Stomach (tissue), 8 donors: ENCODE measurements at regions not wholly inside any gene's neighbourhood (a gene's known extent, or its start where the extent isn't known, plus 50 kb on each side); places are given as distances from the start of the nearest gene placed in this dataset.
"Not testable (repeated sequence)": the region's sequence is repeated elsewhere in the genome, so short reads cannot be mapped to it uniquely, and the experiment has no call there.

ENCODE experiments used
- DNase-seq, 2 donors: peaks; one replicate each; pipeline versions ENCODE4 v3.0.0 to v3.0.0-alpha.2; 2013 to 2019
- H3K27ac ChIP-seq, 5 donors: fragments of 200-600 bp in 4 of 5; sonication (generic) in 4 of 5; one replicate each; pipeline ENCODE4 v1.5.1; 2013 to 2019; ENCODE audit warnings: mild to moderate bottlenecking in 1 of 5, moderate library complexity in 1 of 5
- H3K27me3 ChIP-seq, 3 donors: fragments of 200-600 bp; sonication (generic); one replicate each; pipeline ENCODE4 v1.5.1; 2017 to 2019; ENCODE audit warnings: mixed run types in 1 of 3
- H3K36me3 ChIP-seq, 4 donors: fragments of 200-600 bp; sonication (generic); 1 replicate in 3 of 4; 2 replicates in 1 of 4; pipeline ENCODE4 v1.5.1; 2016 to 2019
- H3K4me1 ChIP-seq, 4 donors: fragments of 200-600 bp; sonication (generic); one replicate each; pipeline ENCODE4 v1.5.1; 2016 to 2019
- H3K4me3 ChIP-seq, 4 donors: fragments of 200-600 bp; sonication (generic) in 3 of 4; one replicate each; pipeline ENCODE4 v1.5.1; 2016 to 2019; ENCODE audit warnings: mild to moderate bottlenecking in 1 of 4
- H3K9me3 ChIP-seq, 4 donors: fragments of 200-600 bp; sonication (generic); one replicate each; pipeline ENCODE4 v1.5.1; 2016 to 2019
- CTCF ChIP-seq, 7 experiments: fragments of 450-650 bp in 4 of 7; fragments of 200-600 bp in 3 of 7; sonication (generic) in 3 of 7; IDR thresholded peaks; one replicate each; pipeline ENCODE4 v1.5.1; 2016 to 2019; ENCODE audit warnings: antibody characterized with exemption in 7 of 7, control low read depth in 2 of 7, mild to moderate bottlenecking in 1 of 7
- EP300 ChIP-seq: sonication (generic); formaldehyde crosslinking; IDR thresholded peaks from one replicate; pipeline ENCODE4 v1.6.1; 2017; ENCODE audit warnings: antibody characterized with exemption
- POLR2A ChIP-seq, 4 donors: fragments of 450-650 bp; IDR thresholded peaks; one replicate each; pipeline ENCODE4 v1.6.1; 2016; ENCODE audit warnings: antibody characterized with exemption in 4 of 4, control low read depth in 2 of 4, mild to moderate bottlenecking in 1 of 4, moderate library complexity in 1 of 4
- POLR2AphosphoS5 ChIP-seq, 3 donors: sonication (generic); formaldehyde crosslinking; IDR thresholded peaks; one replicate each; pipeline ENCODE4 v1.6.1; 2016; ENCODE audit warnings: antibody characterized with exemption in 3 of 3
- WGBS, 5 donors: extraction: QIAGEN DNeasy Blood & Tissue Kit in 3 of 5; methylation state at CpG; one replicate each; pipeline versions ENCODE4 v1.1.5 to v1.1.7; 2013 to 2018; 5-methylcytosine and 5-hydroxymethylcytosine counted together
- intact Hi-C: fragments of 100-400 bp; cut with DNase I; formaldehyde crosslinking; loops from one replicate; pipeline ENCODE4 v1.15.1; 2023; ENCODE audit warnings: low total_unique reads
- donor health status: healthy with polysubstance abuse.
- donor health status: Bipolar disorder and iron deficiency.
- donor health status: healthy.

DNA sequence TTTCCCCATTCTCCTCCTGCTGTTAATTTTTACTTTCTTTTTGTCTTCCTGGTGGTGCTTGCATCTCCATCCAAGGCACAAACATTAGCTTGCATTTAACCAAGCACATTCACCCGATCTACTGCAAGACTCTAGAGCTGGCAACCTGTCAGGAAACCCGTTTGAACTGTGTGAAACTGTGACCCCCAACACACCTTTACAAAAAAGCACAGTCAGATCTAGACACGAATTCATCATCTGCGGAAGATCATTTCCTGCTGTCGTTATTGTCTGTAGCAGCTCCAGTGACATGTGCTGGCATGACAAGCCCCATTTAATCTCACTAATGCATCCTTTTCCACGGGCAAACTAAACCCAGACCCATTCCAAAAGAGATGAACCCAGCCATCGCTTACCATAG is 340.5 kb downstream of the VRK1 start:
- no peak overlapping the region for H3K4me3 ChIP-seq
- H3K36me3 ChIP-seq = no peaks in the 10 kb centered on the region
- no peaks in the 10 kb centered on the region for H3K9me3 ChIP-seq
- H3K27me3 ChIP-seq = peaks cover 0 to 4% (median 0%) of the 10 kb centered on the region in 3 donors
- WGBS, 5 donors = 66 to 70% (median 68%) methylated on average over 7 of the region's 7 CpGs
- intact Hi-C loops = no loop called here
- DNase-seq = no peak
- no peak for TF ChIP-seq CTCF (IDR thresholded peaks at IDR 0.05)
- TF ChIP-seq POLR2A (IDR thresholded peaks at IDR 0.05) = no peak
- no peak for TF ChIP-seq EP300
- TF ChIP-seq POLR2AphosphoS5 (IDR thresholded peaks at IDR 0.05) = no peak
- H3K4me1 ChIP-seq = no peaks in the 10 kb centered on the region
- no peak overlapping the region for H3K27ac ChIP-seq

GRCh38 chr14:97138801-97139200 is 341.6 kb downstream of the VRK1 start:
- H3K9me3 ChIP-seq = no peaks in the 10 kb centered on the region
- no peak overlapping the region for H3K27ac ChIP-seq
- no peak overlapping the region for H3K4me3 ChIP-seq
- DNase-seq = no peak
- intact Hi-C loops = no loop called here
- 64 to 83% (median 76%) methylated on average over 4 of the region's 4 CpGs for WGBS, 5 donors
- no peaks in the 10 kb centered on the region for H3K4me1 ChIP-seq
- H3K27me3 ChIP-seq = peaks cover 0 to 4% (median 0%) of the 10 kb centered on the region in 3 donors
- no peak for TF ChIP-seq POLR2AphosphoS5 (IDR thresholded peaks at IDR 0.05)
- TF ChIP-seq POLR2A (IDR thresholded peaks at IDR 0.05) = no peak
- no peak for TF ChIP-seq CTCF (IDR thresholded peaks at IDR 0.05)
- no peak for TF ChIP-seq EP300
- H3K36me3 ChIP-seq = no peaks in the 10 kb centered on the region

DNA sequence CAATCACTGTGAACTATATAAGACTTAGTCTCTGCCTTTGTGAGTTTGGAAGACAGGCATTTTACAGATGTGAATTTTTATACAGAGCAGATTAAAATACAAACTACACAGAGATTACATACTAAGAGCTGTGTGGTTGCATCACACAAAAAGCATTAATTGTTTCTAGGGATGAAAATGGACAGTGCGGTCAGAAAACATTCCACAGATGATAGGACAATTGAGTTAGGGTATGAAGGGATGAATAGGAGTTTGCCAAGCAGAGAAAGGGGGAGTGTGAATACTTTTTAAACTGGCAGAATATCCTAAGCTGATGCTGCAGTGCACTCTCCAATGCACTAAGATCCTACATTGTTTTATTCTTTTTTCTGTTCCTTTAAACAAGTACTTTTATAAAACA is 345.8 kb downstream of the VRK1 start:
- peaks cover 0 to 11% (median 0%) of the 10 kb centered on the region in 3 donors for H3K27me3 ChIP-seq
- WGBS, 5 donors = 94 to 97% (median 96%) methylated on average over 1 of the region's 1 CpG
- H3K27ac ChIP-seq = no peak overlapping the region

GRCh38 chr14:97143456-97143855 is 346.3 kb downstream of the VRK1 start:
- no peak for DNase-seq
- no peak overlapping the region for H3K27ac ChIP-seq
- intact Hi-C loops = no loop called here
- no peak overlapping the region for H3K4me3 ChIP-seq
- no peaks in the 10 kb centered on the region for H3K9me3 ChIP-seq
- no peaks in the 10 kb centered on the region for H3K36me3 ChIP-seq
- H3K27me3 ChIP-seq = peaks cover 0 to 11% (median 0%) of the 10 kb centered on the region in 3 donors
- H3K4me1 ChIP-seq = no peaks in the 10 kb centered on the region
- WGBS, 5 donors = 62 to 70% (median 66%) methylated on average over 4 of the region's 4 CpGs
- TF ChIP-seq POLR2A (IDR thresholded peaks at IDR 0.05) (no peak), CTCF (IDR thresholded peaks at IDR 0.05) (no peak)

More for the DNA sequence above, 345.8 kb downstream of the VRK1 start:
- no peak for TF ChIP-seq EP300
- no peak for TF ChIP-seq POLR2A (IDR thresholded peaks at IDR 0.05)
- TF ChIP-seq CTCF (IDR thresholded peaks at IDR 0.05) = no peak
- TF ChIP-seq POLR2AphosphoS5 (IDR thresholded peaks at IDR 0.05) = no peak
- no peaks in the 10 kb centered on the region for H3K36me3 ChIP-seq
- H3K4me1 ChIP-seq = no peaks in the 10 kb centered on the region
- DNase-seq = no peak
- H3K4me3 ChIP-seq = no peak overlapping the region
- no peaks in the 10 kb centered on the region for H3K9me3 ChIP-seq
- intact Hi-C loops = no loop called here

DNA sequence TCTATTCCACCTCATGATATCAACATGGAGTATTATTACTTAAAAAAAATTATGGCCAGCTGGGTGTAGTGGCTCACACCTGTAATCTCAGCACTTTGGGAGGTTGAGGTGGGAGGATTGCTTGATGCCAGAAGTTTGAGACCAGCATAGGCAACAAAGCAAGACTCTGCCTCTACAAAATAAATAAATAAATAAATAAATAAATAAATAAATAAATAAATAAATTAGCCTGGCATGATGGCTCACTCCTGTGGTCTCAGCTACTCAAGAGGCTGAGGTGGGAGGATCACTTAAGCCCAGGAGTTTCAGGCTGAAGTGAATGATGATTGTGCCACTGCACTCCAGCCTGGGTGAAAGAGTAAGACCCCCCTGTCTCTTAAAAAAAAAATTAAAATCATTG is 350.8 kb downstream of the VRK1 start:
- H3K27ac ChIP-seq, H3K36me3 ChIP-seq, DNase-seq, H3K4me3 ChIP-seq, intact Hi-C loops, H3K4me1 ChIP-seq, H3K9me3 ChIP-seq: not testable (repeated sequence)
- peaks cover 0 to 10% (median 0%) of the 10 kb centered on the region in 3 donors for H3K27me3 ChIP-seq
